PFSK-1 (cell line): ENCODE measurements at regions not wholly inside any gene's neighbourhood (a gene's known extent, or its start where the extent isn't known, plus 50 kb on each side); places are given as distances from the start of the nearest gene placed in this dataset.

Experiments used
- POLR2AphosphoS5 ChIP-seq: IDR thresholded peaks from 2 replicates; pipeline ENCODE4 v1.6.1; 2012; ENCODE audit warnings: low read depth, mild to moderate bottlenecking, control low read depth, low read length, moderate library complexity
- SIN3A ChIP-seq: IDR thresholded peaks from 2 replicates; pipeline ENCODE4 v1.6.1; 2012; ENCODE audit warnings: mild to moderate bottlenecking, low read length, moderate library complexity, borderline replicate concordance; ENCODE audit not compliant: insufficient read depth
- TAF1 ChIP-seq: IDR thresholded peaks from 2 replicates; pipeline ENCODE4 v1.6.1; 2012; ENCODE audit warnings: low read length, control low read depth, borderline replicate concordance; ENCODE audit not compliant: insufficient read depth

GRCh38 chr3:181948286-181948685, 236.6 kb downstream of the SOX2 start:
- TF ChIP-seq POLR2AphosphoS5 = no peak
- TF ChIP-seq TAF1 = no peak
- TF ChIP-seq SIN3A = no peak
